Muscle layer of duodenum (tissue), 2 donors: ENCODE measurements at regions not wholly inside any gene's neighbourhood (a gene's known extent, or its start where the extent isn't known, plus 50 kb on each side); places are given as distances from the start of the nearest gene placed in this dataset.

Experiments used
- H3K27ac ChIP-seq: one replicate; pipeline ENCODE4 v1.7.0; 2013; ENCODE audit warnings: mild to moderate bottlenecking, low read length
- H3K27me3 ChIP-seq: one replicate; pipeline ENCODE4 v1.7.0; 2013; ENCODE audit warnings: low read depth, mild to moderate bottlenecking, control low read depth, low read length
- H3K36me3 ChIP-seq, 2 donors: one replicate each; pipeline ENCODE4 v1.7.0; 2013; ENCODE audit warnings: low read length in 2 of 2, control low read depth in 1 of 2, mild to moderate bottlenecking in 1 of 2; ENCODE audit not compliant: insufficient read depth in 2 of 2, control insufficient read depth in 1 of 2
- H3K4me1 ChIP-seq, 2 donors: one replicate each; pipeline ENCODE4 v1.7.0; 2013; ENCODE audit warnings: low read length in 2 of 2, mild to moderate bottlenecking in 2 of 2, control low read depth in 1 of 2, moderate library complexity in 1 of 2; ENCODE audit not compliant: insufficient read depth in 2 of 2, control insufficient read depth in 1 of 2
- H3K4me3 ChIP-seq, 2 donors: one replicate each; pipeline ENCODE4 v1.7.0; 2013; ENCODE audit warnings: low read length in 2 of 2, low read depth in 1 of 2, mild to moderate bottlenecking in 1 of 2
- H3K9me3 ChIP-seq, 2 donors: one replicate each; pipeline ENCODE4 v1.7.0; 2013; ENCODE audit warnings: low read length in 2 of 2, control low read depth in 1 of 2, mild to moderate bottlenecking in 1 of 2; ENCODE audit not compliant: control insufficient read depth in 1 of 2
- donor health status: healthy.

GRCh38 chr4:89519771-89520320, 212.2 kb upstream of the GPRIN3 start:
- Histone ChIP-seq H3K27ac (no peak overlapping the region), H3K4me3 (no peak overlapping the region), H3K4me1 (no peaks in the 10 kb centered on the region), H3K27me3 (no peaks in the 10 kb centered on the region), H3K9me3 (no peaks in the 10 kb centered on the region), H3K36me3 (no peaks in the 10 kb centered on the region)

GRCh38 chr4:89518259-89518658, 210.7 kb upstream of the GPRIN3 start:
- H3K4me1 ChIP-seq, result no peaks in the 10 kb centered on the region
- no peaks in the 10 kb centered on the region for H3K27me3 ChIP-seq
- no peak overlapping the region for H3K27ac ChIP-seq
- no peaks in the 10 kb centered on the region for H3K9me3 ChIP-seq
- H3K36me3 ChIP-seq, result no peaks in the 10 kb centered on the region
- H3K4me3 ChIP-seq, result no peak overlapping the region

GRCh38 chr4:89514811-89515210, 207.2 kb upstream of the GPRIN3 start:
- H3K36me3 ChIP-seq, result no peaks in the 10 kb centered on the region
- no peaks in the 10 kb centered on the region for H3K9me3 ChIP-seq

GRCh38 chr4:89511776-89512175, 204.2 kb upstream of the GPRIN3 start:
- Histone ChIP-seq H3K9me3 (no peaks in the 10 kb centered on the region), H3K36me3 (no peaks in the 10 kb centered on the region), H3K4me1 (no peaks in the 10 kb centered on the region), H3K27ac (no peak overlapping the region), H3K27me3 (no peaks in the 10 kb centered on the region), H3K4me3 (no peak overlapping the region)

More at GRCh38 chr4:89514811-89515210, 207.2 kb upstream of the GPRIN3 start:
- Histone ChIP-seq H3K27me3 (no peaks in the 10 kb centered on the region), H3K4me1 (no peaks in the 10 kb centered on the region), H3K4me3 (no peak overlapping the region), H3K27ac (no peak overlapping the region)

GRCh38 chr4:89509708-89510281, 202.2 kb upstream of the GPRIN3 start:
- no peak overlapping the region for H3K27ac ChIP-seq
- H3K36me3 ChIP-seq, result no peaks in the 10 kb centered on the region
- H3K27me3 ChIP-seq, result no peaks in the 10 kb centered on the region
- H3K4me3 ChIP-seq, result no peak overlapping the region
- no peaks in the 10 kb centered on the region for H3K9me3 ChIP-seq
- no peaks in the 10 kb centered on the region for H3K4me1 ChIP-seq

- no peak overlapping the region for H3K27ac ChIP-seq
- no peaks in the 10 kb centered on the region for H3K4me1 ChIP-seq
- H3K9me3 ChIP-seq, result no peaks in the 10 kb centered on the region
- no peaks in the 10 kb centered on the region for H3K36me3 ChIP-seq
- H3K27me3 ChIP-seq, result no peaks in the 10 kb centered on the region
- H3K4me3 ChIP-seq, result no peak overlapping the region
Observed at GRCh38 chr4:89506866-89507491, 199.4 kb upstream of the GPRIN3 start.

GRCh38 chr4:89502581-89502980, 195.0 kb upstream of the GPRIN3 start:
- no peaks in the 10 kb centered on the region for H3K27me3 ChIP-seq
- H3K27ac ChIP-seq, result no peak overlapping the region
- no peak overlapping the region for H3K4me3 ChIP-seq
- no peaks in the 10 kb centered on the region for H3K36me3 ChIP-seq
- H3K9me3 ChIP-seq, result no peaks in the 10 kb centered on the region
- no peaks in the 10 kb centered on the region for H3K4me1 ChIP-seq

GRCh38 chr4:89497517-89498308, 190.1 kb upstream of the GPRIN3 start:
- H3K9me3 ChIP-seq, result no peaks in the 10 kb centered on the region
- H3K4me3 ChIP-seq, result no peak overlapping the region
- peak overlapping the region; percentile 50 for H3K27ac ChIP-seq
- no peaks in the 10 kb centered on the region for H3K36me3 ChIP-seq
- no peaks in the 10 kb centered on the region for H3K27me3 ChIP-seq
- H3K4me1 ChIP-seq, result no peaks in the 10 kb centered on the region

- H3K27ac ChIP-seq, result no peak overlapping the region
- H3K4me1 ChIP-seq, result peaks cover 0 to 4% of the 10 kb centered on the region in 2 donors
- no peaks in the 10 kb centered on the region for H3K27me3 ChIP-seq
- H3K36me3 ChIP-seq, result no peaks in the 10 kb centered on the region
- H3K9me3 ChIP-seq, result no peaks in the 10 kb centered on the region
- no peak overlapping the region for H3K4me3 ChIP-seq
Observed at GRCh38 chr4:89496851-89497250, 189.3 kb upstream of the GPRIN3 start.

- Histone ChIP-seq H3K9me3 (no peaks in the 10 kb centered on the region), H3K36me3 (no peaks in the 10 kb centered on the region), H3K4me3 (no peak overlapping the region), H3K27ac (peak overlapping the region; percentile 1), H3K4me1 (peaks cover 0 to 4% of the 10 kb centered on the region in 2 donors), H3K27me3 (no peaks in the 10 kb centered on the region)
Observed at GRCh38 chr4:89493367-89493766, 185.8 kb upstream of the GPRIN3 start.

- Histone ChIP-seq H3K27ac (peak overlapping the region; percentile 1), H3K36me3 (no peaks in the 10 kb centered on the region), H3K9me3 (no peaks in the 10 kb centered on the region), H3K4me3 (no peak overlapping the region), H3K27me3 (no peaks in the 10 kb centered on the region), H3K4me1 (peaks cover 0 to 4% of the 10 kb centered on the region in 2 donors)
Observed at GRCh38 chr4:89492581-89493071, 185.0 kb upstream of the GPRIN3 start.
